HG03025 (cell line): ENCODE measurements at regions not wholly inside any gene's neighbourhood (a gene's known extent, or its start where the extent isn't known, plus 50 kb on each side); places are given as distances from the start of the nearest gene placed in this dataset.
"Not testable (repeated sequence)": the region's sequence is repeated elsewhere in the genome, so short reads cannot be mapped to it uniquely, and the experiment has no call there.

ENCODE experiments used
- ATAC-seq: cut with Tn5 transposase; IDR thresholded peaks from one replicate; pipeline ENCODE4 v1.9.1; 2021; ENCODE audit warnings: mild to moderate bottlenecking, moderate library complexity; ENCODE audit not compliant: unreplicated experiment, low FRiP score

GRCh38 chr2:144030791-144031190 is 489.1 kb downstream of the ZEB2 start:
- ATAC-seq: no peak

- ATAC-seq: no peak
Observed at GRCh38 chr2:144027593-144027992, 492.3 kb downstream of the ZEB2 start.

GRCh38 chr2:144026753-144027152 is 493.2 kb downstream of the ZEB2 start:
- ATAC-seq: no peak

GRCh38 chr2:144020047-144020446 is 499.9 kb downstream of the ZEB2 start:
- no peak for ATAC-seq

GRCh38 chr2:144015655-144016245 is 504.2 kb downstream of the ZEB2 start:
- ATAC-seq: no peak

- ATAC-seq: no peak
Observed at GRCh38 chr2:144015036-144015435, 504.9 kb downstream of the ZEB2 start.

GRCh38 chr2:144014103-144014502 is 505.8 kb downstream of the ZEB2 start:
- no peak for ATAC-seq

GRCh38 chr2:144012304-144012703 is 507.6 kb downstream of the ZEB2 start:
- no peak for ATAC-seq

GRCh38 chr2:144011553-144011952 is 508.4 kb downstream of the ZEB2 start:
- no peak for ATAC-seq

- no peak for ATAC-seq
Observed at GRCh38 chr2:144011098-144011497, 508.8 kb downstream of the ZEB2 start.

GRCh38 chr2:144010096-144010836 is 509.7 kb downstream of the ZEB2 start:
- ATAC-seq: no peak

GRCh38 chr2:144006139-144006538 is 513.8 kb downstream of the ZEB2 start:
- ATAC-seq: no peak

GRCh38 chr2:144004742-144005141 is 515.2 kb downstream of the ZEB2 start:
- ATAC-seq: no peak

GRCh38 chr2:144003460-144004075 is 516.4 kb downstream of the ZEB2 start:
- ATAC-seq: no peak

GRCh38 chr2:143996974-143997373 is 522.9 kb downstream of the ZEB2 start:
- no peak for ATAC-seq

- no peak for ATAC-seq
Observed at GRCh38 chr2:143994961-143995360, 525.0 kb downstream of the ZEB2 start.

- ATAC-seq: not testable (repeated sequence)
Observed at GRCh38 chr2:143991596-143991995, 528.3 kb downstream of the ZEB2 start.

GRCh38 chr2:143988082-143988481 is 531.8 kb downstream of the ZEB2 start:
- no peak for ATAC-seq

- ATAC-seq: no peak
Observed at GRCh38 chr2:143981428-143981827, 538.5 kb downstream of the ZEB2 start.

- no peak for ATAC-seq
Observed at GRCh38 chr2:143977356-143977755, 542.6 kb downstream of the ZEB2 start.

- ATAC-seq: no peak
Observed at GRCh38 chr2:143975216-143975615, 544.7 kb downstream of the ZEB2 start.

- ATAC-seq: no peak
Observed at GRCh38 chr2:143974262-143974661, 545.7 kb downstream of the ZEB2 start.
